Middle frontal gyrus (tissue), 1 donor: ENCODE measurements at regions not wholly inside any gene's neighbourhood (a gene's known extent, or its start where the extent isn't known, plus 50 kb on each side); places are given as distances from the start of the nearest gene placed in this dataset.

ENCODE experiments used
- DNase-seq: peaks from one replicate; pipeline ENCODE4 v3.0.0-alpha.2; 2015; ENCODE audit warnings: low spot score; ENCODE audit errors: extremely low spot score

DNA sequence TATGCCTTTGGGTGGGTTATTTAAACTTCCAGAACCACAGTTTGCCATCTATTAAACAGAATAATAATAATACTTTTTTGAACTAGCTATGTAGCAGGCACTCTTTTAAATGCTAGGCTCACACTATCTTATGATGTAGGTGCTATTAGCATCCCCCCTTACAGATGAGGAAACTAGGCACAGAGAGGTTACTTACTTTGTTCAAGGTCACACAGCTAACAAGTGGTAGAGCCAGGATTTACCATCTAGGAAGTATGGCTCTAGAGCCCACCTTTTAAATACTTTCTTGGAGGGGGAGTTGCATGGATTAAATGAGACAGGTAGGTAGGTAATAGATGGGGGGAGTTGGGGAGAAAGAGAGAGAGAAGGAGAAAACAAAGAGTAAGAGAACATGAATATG is 95.3 kb upstream of the NR3C1 start:
- DNase-seq: no peak

DNA sequence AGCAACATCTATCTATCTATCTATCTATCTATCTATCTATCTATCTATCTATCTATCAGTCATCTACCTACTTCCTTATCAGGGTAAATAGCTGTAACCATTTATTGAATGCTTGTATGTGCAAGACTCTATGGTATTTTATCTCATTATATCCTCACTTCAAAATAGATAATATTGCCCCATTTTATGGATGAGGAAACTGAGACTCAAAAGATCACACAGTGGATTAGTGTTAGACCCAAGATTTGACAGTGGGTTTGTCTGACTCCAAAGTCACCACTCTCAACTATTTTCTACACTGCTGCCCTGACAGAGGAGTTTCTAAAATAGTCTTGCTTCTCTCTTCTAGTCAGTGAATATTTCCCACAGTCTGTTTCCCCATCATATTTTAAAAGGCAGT is 94.3 kb upstream of the NR3C1 start:
- no peak for DNase-seq

DNA sequence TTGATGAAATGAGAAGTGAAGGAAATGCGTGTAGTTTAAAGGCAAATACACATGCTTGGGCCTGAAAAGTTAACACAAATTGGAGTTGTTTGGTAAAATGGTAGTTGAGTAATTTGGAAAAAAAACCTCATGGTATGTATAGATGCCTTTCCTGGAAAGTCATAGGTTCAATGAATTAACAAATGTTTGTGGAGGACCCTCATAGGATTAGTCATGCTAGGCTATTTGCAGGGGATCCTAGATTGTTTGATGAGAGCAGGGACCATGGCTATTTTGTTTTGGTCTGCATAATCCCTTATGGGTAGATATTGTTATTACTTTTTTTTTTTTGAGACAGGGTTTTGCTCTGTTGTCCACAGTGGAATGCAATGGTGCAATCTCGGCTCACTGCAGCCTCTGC is 93.5 kb upstream of the NR3C1 start:
- DNase-seq: no peak

DNA sequence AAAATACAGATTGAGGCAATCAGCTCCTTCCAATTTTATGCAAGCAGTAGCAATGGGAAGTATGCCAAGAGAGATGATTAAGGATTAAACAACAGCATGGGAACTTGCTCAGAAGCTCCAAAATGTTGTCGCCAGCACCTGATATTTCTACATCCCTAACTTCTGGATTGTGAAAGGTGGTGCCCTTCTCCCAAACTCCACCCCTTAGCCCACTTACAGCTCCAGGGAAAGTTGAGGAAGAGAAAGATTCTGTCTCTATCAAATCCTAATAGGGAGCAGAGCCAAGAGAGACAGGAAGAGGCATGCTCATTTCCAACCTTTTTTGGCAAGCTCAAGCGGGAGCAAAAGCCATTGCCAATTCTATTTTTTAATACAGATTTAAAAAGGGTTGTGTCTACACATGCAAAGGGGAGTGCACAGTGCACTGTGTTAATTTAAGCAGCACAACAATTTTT is 92.4 kb upstream of the NR3C1 start:
- no peak for DNase-seq

DNA sequence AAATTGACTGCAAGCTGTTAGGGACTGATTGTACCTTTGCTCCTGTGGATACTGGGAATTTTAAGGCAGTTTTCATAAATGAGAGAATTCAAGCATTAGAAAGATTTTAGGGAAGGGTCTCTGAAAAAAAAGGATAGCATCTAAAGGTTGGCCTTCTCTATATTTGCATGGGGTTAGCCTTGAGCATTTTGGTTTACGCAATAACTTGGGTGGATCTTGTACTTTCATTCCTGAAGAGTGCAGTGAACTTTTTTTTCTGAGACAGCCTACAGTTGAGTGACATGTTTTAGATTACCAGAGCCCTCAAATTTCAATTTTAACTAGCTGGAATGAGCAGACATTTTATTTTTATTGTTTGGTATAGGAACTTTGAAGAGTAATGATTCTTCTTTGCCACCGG is 91.6 kb upstream of the NR3C1 start:
- DNase-seq: no peak

DNA sequence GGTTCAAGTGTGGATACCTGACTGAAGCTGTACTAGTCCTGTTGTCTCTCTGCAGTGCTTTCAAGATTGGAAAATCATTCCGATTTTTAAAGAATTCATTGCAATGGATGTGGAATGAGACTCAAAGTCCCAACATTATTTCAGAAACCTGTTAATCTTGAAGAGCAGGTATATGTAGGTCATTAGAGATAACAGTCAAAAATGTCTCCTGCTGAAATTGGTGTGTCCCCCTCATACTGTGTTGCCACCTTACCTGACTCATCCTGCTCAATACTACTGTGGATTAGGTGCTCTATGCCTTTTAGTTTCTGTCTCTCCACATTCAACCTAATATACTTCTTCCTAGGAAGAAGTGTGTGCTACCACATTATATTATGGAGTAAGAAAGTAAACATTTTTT is 91.1 kb upstream of the NR3C1 start:
- no peak for DNase-seq

DNA sequence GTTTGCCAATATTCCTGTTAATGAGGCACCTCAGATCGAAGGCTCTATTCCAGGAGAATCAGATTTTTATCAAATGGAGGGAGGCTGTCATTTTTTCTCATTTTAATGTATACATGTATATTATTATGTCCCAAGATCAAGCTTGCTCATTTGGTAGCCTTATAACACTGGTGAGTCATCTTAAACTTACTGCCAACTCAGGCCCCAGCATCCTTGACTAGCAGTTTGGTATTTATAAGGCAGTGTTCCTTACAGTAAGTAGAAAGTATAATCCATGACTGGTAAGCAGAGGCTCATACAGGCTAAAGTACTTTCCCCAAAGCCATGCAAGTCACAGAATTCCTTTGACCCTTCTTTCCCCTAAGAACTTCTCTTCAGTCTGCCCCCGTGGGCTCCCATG is 90.7 kb upstream of the NR3C1 start:
- no peak for DNase-seq

DNA sequence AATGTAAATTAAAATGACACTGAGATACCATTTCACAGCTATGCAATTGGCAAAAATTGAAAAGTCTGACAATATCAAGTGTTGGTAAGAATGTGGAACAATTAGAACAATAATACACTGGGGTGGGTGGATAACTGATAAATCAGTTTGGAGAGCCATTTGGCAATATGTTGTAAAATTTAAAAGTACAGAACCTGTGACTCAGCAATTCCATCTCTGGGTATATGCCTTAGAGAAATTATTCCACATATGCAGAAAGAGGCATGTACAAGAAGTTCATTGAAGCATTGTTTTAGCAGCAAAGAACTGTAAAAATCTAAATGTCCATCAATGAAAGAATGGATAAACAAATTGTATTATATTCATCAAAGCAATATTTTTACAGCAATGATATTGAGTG is 89.3 kb upstream of the NR3C1 start:
- no peak for DNase-seq

DNA sequence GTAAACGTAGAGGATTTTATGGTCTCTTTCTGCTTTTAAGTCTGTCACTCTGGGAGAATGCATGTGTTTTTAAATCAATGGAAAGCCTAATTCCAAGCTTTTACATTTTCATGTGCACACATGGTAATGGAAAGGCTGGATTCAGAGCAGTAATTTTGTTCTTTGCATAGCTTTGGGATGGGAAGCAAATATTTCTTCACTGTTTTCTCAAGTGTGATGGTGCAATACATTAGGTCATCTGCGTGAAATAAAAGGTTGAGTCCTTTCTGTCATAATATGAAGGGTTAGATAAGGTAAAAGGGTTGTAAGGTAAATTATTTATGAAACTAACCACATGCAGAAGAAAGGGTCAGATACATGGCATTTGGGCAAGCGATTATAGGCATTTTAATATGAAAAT is 88.2 kb upstream of the NR3C1 start:
- no peak for DNase-seq

DNA sequence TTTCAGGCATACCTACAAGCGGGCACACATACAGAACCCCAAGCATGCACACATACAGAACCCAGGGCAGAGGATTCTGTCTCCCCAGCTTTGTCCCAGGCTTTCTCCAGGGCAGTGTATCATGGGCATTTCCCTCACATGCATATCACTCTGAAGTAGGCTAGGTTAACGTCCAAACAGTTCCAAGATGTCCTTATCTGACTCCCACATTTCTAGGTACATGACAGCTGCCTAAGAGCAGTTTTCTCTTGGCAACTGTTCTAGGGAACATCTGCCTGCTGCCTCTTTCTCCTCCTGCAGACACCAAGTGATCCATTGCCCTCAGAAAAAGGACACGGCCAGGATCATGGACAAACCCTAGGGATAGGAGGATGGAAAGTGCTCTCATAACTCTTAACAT is 84.9 kb upstream of the NR3C1 start:
- DNase-seq: no peak

DNA sequence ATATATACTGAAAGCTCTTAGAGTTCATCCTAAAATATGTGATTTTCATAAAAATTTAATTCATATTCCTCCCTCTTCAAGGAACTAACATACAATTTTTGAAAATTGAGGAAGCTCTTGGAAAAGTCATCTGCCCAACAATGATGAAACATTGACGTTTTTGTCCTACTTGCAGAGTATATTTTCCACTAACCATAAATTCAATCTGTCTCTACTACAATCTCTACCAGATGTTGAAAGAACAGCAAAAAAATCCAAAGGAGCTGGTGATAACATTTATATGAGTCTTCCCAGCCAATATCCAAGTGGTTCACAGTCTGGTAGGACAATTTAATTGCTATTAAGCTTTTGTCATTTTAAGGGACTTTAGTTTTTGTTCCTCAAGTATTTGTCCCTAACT is 81.1 kb upstream of the NR3C1 start:
- no peak for DNase-seq

DNA sequence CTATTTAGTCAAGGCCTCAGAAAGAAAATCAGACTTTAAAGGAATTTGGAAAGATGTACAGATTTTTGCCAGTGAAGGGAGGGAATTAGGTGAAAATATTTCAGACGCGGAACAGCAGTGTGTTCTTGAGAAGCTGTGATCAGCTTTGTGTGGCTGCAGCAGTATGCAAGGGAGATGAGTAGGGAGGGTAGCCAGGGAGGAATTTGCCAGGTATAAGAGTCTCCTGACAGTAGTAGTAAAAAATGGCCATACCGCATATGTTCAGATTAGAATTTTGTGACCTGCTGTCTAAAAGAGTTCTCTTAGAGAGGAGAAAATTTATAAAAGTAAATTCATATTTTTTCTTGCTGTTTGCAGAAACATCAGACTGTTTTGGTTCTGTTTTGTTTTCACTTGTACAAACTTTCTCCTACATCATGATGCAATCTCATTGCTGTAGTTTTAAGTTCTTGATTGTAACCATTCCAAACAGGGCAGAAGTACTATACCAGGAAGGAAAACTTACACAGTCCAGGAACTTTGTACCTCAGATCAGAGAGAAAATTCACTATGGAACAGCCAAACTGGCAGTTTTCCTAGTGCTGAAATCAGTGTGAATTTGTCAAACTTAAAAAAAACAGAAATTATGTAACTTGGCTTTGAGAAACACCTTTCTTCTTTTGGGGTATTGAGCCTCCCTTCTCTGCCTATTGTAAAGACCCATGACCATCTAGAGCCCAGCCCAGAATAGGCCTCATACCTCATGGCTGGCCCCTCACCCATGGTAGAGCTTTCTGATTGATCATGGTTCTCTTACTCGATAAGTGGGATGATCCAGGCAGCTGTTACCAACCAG is 78.4 kb upstream of the NR3C1 start:
- DNase-seq: no peak

DNA sequence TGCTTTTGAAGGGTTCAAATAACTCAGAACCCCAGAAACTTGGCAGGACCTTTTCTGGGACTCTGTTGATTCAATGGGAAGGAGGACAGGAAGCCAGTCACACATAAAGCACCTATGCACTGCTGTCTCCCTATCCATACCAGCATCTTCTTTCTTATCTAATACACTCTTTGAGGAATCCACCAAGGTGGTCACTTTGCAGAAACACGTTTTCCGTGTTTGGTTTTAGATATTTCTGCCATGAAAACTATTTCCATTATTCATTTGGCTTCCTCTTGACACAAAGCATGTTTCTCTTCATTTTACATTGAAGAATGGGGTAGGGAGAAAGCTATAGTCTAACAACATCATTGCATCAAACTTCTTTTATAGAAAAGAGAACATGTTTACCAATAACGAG is 76.5 kb upstream of the NR3C1 start:
- DNase-seq: no peak

DNA sequence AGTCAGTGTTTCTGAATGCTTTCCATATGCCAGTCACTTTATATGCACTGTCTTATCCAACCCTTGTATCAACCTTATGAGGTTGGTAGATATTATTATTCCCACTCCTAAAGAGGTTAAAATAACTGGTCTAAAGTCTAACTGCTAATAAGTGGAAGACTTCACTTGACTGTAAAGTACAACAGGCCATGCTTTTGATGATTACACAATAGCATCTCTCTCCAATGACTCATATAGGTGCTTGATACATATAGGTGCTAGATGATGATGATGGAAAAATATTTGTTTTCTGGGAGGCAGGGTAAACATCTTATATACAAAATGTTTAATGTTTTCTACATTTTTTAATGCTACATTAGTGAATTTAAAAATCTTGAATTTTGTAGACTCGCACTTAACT is 75.9 kb upstream of the NR3C1 start:
- no peak for DNase-seq

DNA sequence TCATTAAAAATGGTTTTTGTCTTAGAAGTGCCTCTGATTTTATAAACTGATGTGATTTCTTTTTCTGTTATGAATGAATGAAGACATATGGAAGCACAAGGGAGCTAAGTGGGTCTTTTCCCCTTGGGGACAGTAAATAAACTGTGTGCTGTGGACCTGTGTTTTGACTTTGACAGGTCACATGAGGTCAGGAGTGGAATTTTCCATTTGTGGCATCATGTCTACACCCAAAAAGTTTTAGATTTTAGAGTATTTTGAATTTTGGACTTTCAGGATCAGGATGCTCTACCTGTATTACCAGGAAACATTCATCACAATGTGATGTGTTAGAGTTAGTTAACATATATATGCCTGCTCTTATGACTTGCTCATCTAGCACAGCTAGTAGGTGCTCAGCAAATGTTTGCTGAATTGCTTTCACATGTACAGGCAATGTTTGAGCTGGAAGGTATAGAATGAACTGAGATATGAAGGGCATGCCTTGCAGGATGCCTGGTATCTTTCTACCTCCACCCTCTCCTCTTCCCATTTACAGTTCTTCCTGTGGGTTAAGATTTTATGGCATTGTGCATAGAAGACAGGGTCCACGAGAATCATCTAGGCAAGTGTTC is 73.2 kb upstream of the NR3C1 start:
- no peak for DNase-seq

DNA sequence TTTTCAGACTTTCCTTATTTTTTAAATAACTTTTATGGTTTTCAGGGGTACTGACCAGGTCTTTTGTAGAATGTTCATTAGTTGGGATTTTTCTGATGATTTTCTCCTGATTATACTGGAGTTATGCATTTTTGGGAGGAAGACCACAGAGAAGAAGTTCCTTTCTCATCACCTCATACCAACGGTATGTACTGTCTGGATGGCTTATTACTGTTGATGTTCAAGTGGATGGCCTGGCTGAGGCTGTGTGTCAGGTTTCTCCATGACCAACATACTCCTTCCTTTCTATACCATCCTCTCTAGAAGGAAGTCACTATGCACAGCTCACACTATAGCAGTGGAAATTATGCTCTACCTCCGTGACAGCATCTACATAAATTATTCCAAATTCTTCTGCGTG is 71.1 kb upstream of the NR3C1 start:
- DNase-seq: no peak

DNA sequence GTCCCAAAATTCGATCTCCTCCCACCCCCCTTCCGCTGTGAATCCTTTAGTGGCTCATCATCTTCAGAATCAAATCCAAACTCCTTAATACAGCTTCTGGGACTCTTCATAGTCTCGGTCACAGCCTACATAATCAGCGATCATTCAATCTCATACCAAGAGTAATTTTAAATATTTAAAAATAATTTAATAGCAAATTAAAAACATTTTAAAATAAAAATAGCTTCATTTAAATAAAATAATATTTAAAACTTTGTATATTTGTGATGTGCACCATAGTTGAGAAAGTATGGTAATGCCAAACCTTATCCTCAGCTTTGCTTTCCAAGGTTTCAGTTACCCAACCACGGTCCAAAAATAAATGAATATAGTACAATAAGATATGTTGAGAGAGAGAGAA is 70.0 kb upstream of the NR3C1 start:
- no peak for DNase-seq

DNA sequence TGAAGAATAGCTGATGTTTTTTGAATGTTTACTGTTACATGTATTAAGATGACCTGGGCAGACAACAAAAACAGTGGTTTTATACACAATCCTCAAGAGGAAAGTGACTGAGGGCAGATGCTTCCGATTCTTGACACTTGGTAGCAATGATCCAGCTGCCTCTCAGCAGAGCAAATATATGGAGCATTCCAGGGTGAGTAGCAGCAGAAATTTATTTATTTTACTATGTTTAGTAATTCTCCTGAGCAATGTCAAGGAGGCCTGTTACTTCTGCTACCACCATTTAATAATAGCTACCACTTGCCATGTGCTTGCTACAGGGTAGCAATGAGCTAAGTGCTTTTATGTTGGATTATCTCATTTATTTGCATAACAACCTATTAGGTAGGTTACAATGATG is 69.1 kb upstream of the NR3C1 start:
- DNase-seq: no peak

DNA sequence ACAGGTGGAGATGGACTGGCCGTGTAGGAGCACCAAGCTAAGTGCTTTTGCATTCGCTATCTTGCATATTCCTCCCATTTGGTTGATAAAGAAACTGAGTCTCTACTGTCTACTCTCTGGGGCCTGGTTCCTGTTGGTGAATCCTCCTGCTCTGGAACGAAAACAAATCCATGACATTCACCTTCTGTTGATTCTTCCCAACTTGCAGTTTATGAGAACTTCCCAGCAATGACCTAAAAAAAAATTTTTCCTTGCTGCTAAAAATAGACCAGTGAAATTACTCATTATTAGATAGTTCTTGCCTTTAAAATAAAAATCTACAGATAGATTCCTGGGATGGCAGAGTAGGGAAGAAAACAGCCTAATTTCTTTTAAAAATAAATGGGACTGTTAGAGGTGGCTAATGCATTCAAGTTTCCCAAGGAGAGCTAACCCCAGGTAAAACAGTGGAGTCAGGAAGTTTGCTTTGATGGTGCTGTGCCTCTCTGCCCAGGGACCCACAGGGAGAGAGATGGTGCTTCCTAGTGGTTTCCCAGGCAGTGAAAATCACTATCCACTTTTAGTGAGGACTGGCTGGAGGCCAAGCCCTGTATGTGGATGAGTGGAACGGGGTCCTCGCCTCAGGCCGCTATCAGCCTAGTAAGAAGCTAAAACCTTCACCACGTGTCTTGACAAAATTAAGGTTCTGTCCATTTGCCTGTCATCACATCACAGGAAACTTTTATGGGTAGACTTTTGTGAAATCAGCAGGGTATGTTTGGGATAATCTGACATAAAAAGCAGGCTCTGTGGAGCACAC is 68.4 kb upstream of the NR3C1 start:
- no peak for DNase-seq

DNA sequence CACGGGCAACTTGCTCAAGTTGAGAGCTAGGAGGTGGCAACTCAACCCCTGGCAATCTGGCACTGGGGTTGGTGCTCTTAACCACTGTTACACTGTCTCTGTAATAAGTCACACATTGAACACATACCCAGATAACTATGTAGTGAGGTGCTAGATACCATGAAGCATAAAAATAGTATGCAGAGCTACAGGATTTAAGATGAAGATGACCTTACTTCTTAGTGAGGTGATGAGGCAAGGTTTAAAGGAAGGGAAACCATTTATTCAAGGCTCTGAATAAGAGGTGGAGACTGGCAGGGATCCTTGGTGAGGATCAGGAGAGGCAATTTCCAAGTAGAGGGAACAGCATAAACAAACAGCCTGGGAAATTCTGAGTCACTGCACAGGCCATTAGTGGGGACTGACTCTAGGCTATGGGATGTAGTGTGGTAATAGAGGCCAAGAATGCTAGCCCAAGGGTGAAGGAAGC is 67.6 kb upstream of the NR3C1 start:
- DNase-seq: no peak

DNA sequence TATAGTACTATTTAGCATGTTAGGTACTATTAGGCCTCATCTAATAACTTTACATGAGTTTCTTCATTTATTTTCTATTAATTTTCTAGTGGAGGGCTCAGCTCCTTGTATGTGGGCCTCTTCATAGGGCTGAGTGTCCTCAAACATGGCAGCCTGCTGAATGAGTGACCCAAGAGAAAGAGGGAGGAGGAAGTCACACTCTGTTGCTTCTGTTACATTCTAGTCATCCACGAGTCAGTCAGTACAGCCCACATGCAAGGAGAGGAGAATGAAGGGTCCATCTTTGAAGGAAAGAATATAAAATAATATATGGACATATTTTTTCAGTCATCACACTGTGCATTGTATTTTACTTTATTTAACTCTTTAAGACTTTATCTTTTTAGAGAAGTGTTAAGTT is 66.6 kb upstream of the NR3C1 start:
- no peak for DNase-seq

DNA sequence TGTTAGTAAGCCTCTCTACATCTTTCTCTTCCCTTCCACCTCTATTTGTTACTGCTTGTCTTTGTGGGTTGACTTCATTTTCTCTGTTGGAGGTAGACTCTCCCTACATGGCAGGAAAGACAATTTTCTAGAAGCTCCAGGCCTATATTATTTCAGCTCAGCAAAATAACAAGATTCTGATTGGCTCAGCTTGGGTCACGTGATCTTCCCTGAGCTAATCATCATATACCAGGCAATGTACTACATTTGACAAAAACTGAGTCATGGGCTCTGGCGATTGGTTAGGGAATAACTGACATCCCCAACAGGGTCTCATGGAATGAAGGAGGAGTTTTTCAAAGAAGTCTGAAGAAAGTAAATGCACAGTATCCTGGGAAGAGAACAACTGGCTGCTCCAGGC is 65.6 kb upstream of the NR3C1 start:
- no peak for DNase-seq
